Keratinocyte (primary cell): ENCODE measurements at regions not wholly inside any gene's neighbourhood (a gene's known extent, or its start where the extent isn't known, plus 50 kb on each side); places are given as distances from the start of the nearest gene placed in this dataset.

ENCODE experiments used
- DNase-seq: peaks from one replicate; pipeline ENCODE4 v3.0.0-alpha.2; 2011; ENCODE audit warnings: low read depth, missing footprints, low spot score
- FAIRE-seq: peaks from 2 replicates; lab custom pipeline; 2011; peaks lifted over from hg19 to GRCh38; lab: Jason Lieb, UNC
- H2AFZ ChIP-seq: 2 replicates; pipeline ENCODE4 v1.6.0; 2012; ENCODE audit warnings: low read length, control low read depth, inconsistent platforms; ENCODE audit not compliant: control insufficient read depth
- H3K27ac ChIP-seq: 2 replicates; pipeline ENCODE4 v1.5.1; 2011; ENCODE audit warnings: low read length; ENCODE audit not compliant: control insufficient read depth, insufficient read depth
- H3K27me3 ChIP-seq: 3 replicates; pipeline ENCODE4 v1.6.0; 2011; ENCODE audit warnings: low read length; ENCODE audit not compliant: control insufficient read depth, insufficient read depth; ENCODE audit errors: extremely low read depth
- H3K36me3 ChIP-seq, 2 experiments: 2 replicates in 1 of 2; 3 replicates in 1 of 2; pipeline ENCODE4 v1.5.1; 2011; ENCODE audit warnings: low read length in 2 of 2, mild to moderate bottlenecking in 1 of 2; ENCODE audit not compliant: control insufficient read depth in 2 of 2, insufficient read depth in 2 of 2; ENCODE audit errors: extremely low read depth in 1 of 2
- H3K4me1 ChIP-seq: 3 replicates; pipeline ENCODE4 v1.5.1; 2011; ENCODE audit warnings: low read length; ENCODE audit not compliant: control insufficient read depth, insufficient read depth; ENCODE audit errors: extremely low read depth
- H3K4me2 ChIP-seq: 3 replicates; pipeline ENCODE4 v1.6.0; 2011; ENCODE audit warnings: low read depth, low read length; ENCODE audit not compliant: control insufficient read depth, insufficient read depth; ENCODE audit errors: extremely low read depth
- H3K4me3 ChIP-seq, 3 experiments: fragments of 200-600 bp in 1 of 3; sonication (generic) in 1 of 3; 2 replicates in 2 of 3; 3 replicates in 1 of 3; pipeline ENCODE4 v1.5.1; 2011 to 2016; ENCODE audit warnings: low read length in 3 of 3, mild to moderate bottlenecking in 3 of 3, control low read depth in 2 of 3, inconsistent platforms in 1 of 3, low read depth in 1 of 3, mixed read lengths in 1 of 3, mixed run types in 1 of 3, moderate library complexity in 1 of 3; ENCODE audit not compliant: control insufficient read depth in 2 of 3, insufficient read depth in 2 of 3; ENCODE audit errors: extremely low read depth in 1 of 3
- H3K79me2 ChIP-seq: 2 replicates; pipeline ENCODE4 v1.6.0; 2012; ENCODE audit warnings: low read length; ENCODE audit not compliant: control insufficient read depth, insufficient read depth
- H3K9ac ChIP-seq: 3 replicates; pipeline ENCODE4 v1.6.0; 2011; ENCODE audit warnings: low read length; ENCODE audit not compliant: control insufficient read depth, insufficient read depth; ENCODE audit errors: extremely low read depth
- H3K9me1 ChIP-seq: 3 replicates; pipeline ENCODE4 v1.6.0; 2011; ENCODE audit warnings: low read length; ENCODE audit not compliant: control insufficient read depth, insufficient read depth; ENCODE audit errors: extremely low read depth
- H3K9me3 ChIP-seq: 2 replicates; pipeline ENCODE4 v1.5.1; 2012; ENCODE audit warnings: low read depth, low read length; ENCODE audit not compliant: control insufficient read depth
- H4K20me1 ChIP-seq: 3 replicates; pipeline ENCODE4 v1.6.0; 2011; ENCODE audit warnings: low read length; ENCODE audit not compliant: control insufficient read depth, insufficient read depth; ENCODE audit errors: extremely low read depth
- EZH2 ChIP-seq: IDR thresholded peaks from one replicate; pipeline ENCODE4 v1.6.1; 2012; ENCODE audit warnings: inconsistent platforms, mild to moderate bottlenecking, low read length, moderate library complexity
- dilution Hi-C: fragments of 300-500 bp; cut with MboI; formaldehyde crosslinking; loops from one replicate; pipeline ENCODE4 v1.7.0; 2020; ENCODE audit warnings: low sequenced_read_pairs; ENCODE audit not compliant: extremely low pct_ligation_motif_present
- TF ChIP-seq, protein P1 (sequence below), 3 experiments: IDR thresholded peaks in 1 of 3; conservative IDR thresholded peaks in 1 of 3; optimal IDR thresholded peaks in 1 of 3; 2 replicates in 2 of 3; 3 replicates in 1 of 3; pipeline versions ENCODE3 to v1.5.1; 2011; ENCODE audit warnings: low read length in 3 of 3, mild to moderate bottlenecking in 3 of 3, moderate library complexity in 2 of 3, control low read depth in 1 of 3, inconsistent platforms in 1 of 3; ENCODE audit not compliant: insufficient read depth in 2 of 3; ENCODE audit errors: extremely low read depth in 1 of 3

DNA sequence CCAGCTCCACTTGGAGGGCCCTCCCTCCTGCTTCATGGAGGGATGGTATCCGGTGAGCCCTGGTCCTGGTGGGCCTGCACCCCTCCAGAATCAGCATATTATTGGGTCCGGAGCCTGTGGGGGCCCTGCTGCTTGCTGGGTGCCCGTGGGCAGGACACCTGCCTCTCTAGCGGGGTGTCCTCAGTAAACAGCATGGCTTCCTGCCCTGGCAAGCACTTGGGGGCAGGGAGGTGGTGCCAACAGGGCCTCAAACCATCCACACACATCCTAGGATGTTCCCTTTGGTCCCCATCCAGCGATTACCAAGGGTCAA is 108.3 kb downstream of the CTTN start:
- H3K9ac ChIP-seq: no peak overlapping the region
- no peak for FAIRE-seq
- no peak for DNase-seq
- no peaks in the 10 kb centered on the region for H3K4me1 ChIP-seq
- H4K20me1 ChIP-seq: no peaks in the 10 kb centered on the region
- no peaks in the 10 kb centered on the region for H3K9me3 ChIP-seq
- no peak overlapping the region for H3K4me3 ChIP-seq
- no peak overlapping the region for H3K27ac ChIP-seq
- TF ChIP-seq EZH2: no peak
- TF ChIP-seq, protein P1, sequence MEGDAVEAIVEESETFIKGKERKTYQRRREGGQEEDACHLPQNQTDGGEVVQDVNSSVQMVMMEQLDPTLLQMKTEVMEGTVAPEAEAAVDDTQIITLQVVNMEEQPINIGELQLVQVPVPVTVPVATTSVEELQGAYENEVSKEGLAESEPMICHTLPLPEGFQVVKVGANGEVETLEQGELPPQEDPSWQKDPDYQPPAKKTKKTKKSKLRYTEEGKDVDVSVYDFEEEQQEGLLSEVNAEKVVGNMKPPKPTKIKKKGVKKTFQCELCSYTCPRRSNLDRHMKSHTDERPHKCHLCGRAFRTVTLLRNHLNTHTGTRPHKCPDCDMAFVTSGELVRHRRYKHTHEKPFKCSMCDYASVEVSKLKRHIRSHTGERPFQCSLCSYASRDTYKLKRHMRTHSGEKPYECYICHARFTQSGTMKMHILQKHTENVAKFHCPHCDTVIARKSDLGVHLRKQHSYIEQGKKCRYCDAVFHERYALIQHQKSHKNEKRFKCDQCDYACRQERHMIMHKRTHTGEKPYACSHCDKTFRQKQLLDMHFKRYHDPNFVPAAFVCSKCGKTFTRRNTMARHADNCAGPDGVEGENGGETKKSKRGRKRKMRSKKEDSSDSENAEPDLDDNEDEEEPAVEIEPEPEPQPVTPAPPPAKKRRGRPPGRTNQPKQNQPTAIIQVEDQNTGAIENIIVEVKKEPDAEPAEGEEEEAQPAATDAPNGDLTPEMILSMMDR (optimal IDR thresholded peaks at IDR 0.05 in 1 of 3, IDR thresholded peaks at IDR 0.05 in 1 of 3, conservative IDR thresholded peaks at IDR 0.05 in 1 of 3; ENCODE audit: extremely low read depth in 1 of 3, insufficient read depth in 2 of 3, low read length in 3 of 3): no peak
- no peaks in the 10 kb centered on the region for H3K27me3 ChIP-seq
- H3K79me2 ChIP-seq: no peaks in the 10 kb centered on the region
- H3K36me3 ChIP-seq: no peaks in the 10 kb centered on the region
- H3K4me2 ChIP-seq: no peak overlapping the region
- H2AFZ ChIP-seq: no peak overlapping the region
- dilution Hi-C loops: no loop called here
- H3K9me1 ChIP-seq: no peaks in the 10 kb centered on the region

DNA sequence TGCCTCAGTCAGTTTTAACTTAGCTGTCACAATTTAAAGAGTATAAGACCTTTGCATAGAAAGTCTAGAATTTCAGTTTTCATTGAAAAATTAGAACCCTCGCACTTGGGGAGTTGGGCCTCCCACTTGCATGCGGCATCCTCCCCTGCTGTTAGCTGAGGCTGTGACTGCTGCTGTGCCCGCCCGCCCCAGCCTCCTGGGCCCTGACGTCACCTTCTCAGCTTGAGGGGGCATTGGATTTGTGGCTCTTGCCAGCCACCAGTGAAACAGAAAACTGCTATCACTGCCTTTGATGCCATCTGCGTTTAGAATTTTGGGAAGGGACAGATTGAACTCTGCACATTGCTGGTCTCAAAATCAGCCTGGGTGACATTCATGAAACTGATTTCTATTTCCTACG is 108.7 kb downstream of the CTTN start:
- Histone ChIP-seq H2AFZ (no peak overlapping the region), H3K27me3 (no peaks in the 10 kb centered on the region), H4K20me1 (no peaks in the 10 kb centered on the region), H3K4me2 (no peak overlapping the region), H3K4me3 (no peak overlapping the region), H3K36me3 (no peaks in the 10 kb centered on the region), H3K9me1 (no peaks in the 10 kb centered on the region), H3K27ac (no peak overlapping the region), H3K9me3 (no peaks in the 10 kb centered on the region), H3K9ac (no peak overlapping the region), H3K4me1 (no peaks in the 10 kb centered on the region), H3K79me2 (no peaks in the 10 kb centered on the region)
- no peak for FAIRE-seq
- dilution Hi-C loops: no loop called here
- no peak for TF ChIP-seq EZH2
- TF ChIP-seq, protein P1 (optimal IDR thresholded peaks at IDR 0.05 in 1 of 3, IDR thresholded peaks at IDR 0.05 in 1 of 3, conservative IDR thresholded peaks at IDR 0.05 in 1 of 3; ENCODE audit: extremely low read depth in 1 of 3, insufficient read depth in 2 of 3, low read length in 3 of 3): no peak
- no peak for DNase-seq
